Osteoblast (primary cell): ENCODE measurements at regions not wholly inside any gene's neighbourhood (a gene's known extent, or its start where the extent isn't known, plus 50 kb on each side); places are given as distances from the start of the nearest gene placed in this dataset.

Source experiments
- DNase-seq: peaks from one replicate; pipeline ENCODE4 v3.0.0; 2011; ENCODE audit warnings: low spot score, mixed read lengths; ENCODE audit not compliant: insufficient read length; ENCODE audit errors: missing footprints
- H2AFZ ChIP-seq: 2 replicates; pipeline ENCODE4 v1.6.0; 2011; ENCODE audit warnings: mild to moderate bottlenecking, low read length
- H3K27ac ChIP-seq: 2 replicates; pipeline ENCODE4 v1.5.1; 2011; ENCODE audit warnings: mild to moderate bottlenecking, low read depth, low read length, moderate library complexity
- H3K27me3 ChIP-seq: 2 replicates; pipeline ENCODE4 v1.6.0; 2012; ENCODE audit warnings: mild to moderate bottlenecking, control low read depth, inconsistent platforms, low read length, moderate library complexity; ENCODE audit not compliant: insufficient read depth
- H3K36me3 ChIP-seq: 2 replicates; pipeline ENCODE4 v1.5.1; 2011; ENCODE audit warnings: mild to moderate bottlenecking, low read length, control low read depth, moderate library complexity; ENCODE audit not compliant: insufficient read depth
- H3K4me1 ChIP-seq: 2 replicates; pipeline ENCODE4 v1.5.1; 2011; ENCODE audit warnings: mild to moderate bottlenecking, low read length, control low read depth, moderate library complexity; ENCODE audit not compliant: insufficient read depth
- H3K4me2 ChIP-seq: 2 replicates; pipeline ENCODE4 v1.6.0; 2011; ENCODE audit warnings: mild to moderate bottlenecking, low read length; ENCODE audit not compliant: insufficient read depth
- H3K4me3 ChIP-seq: fragments of 200-600 bp; sonication (generic); 3 replicates; pipeline ENCODE4 v1.5.1; 2012; ENCODE audit warnings: mild to moderate bottlenecking, low read length, inconsistent platforms; ENCODE audit not compliant: insufficient read depth
- H3K79me2 ChIP-seq: 2 replicates; pipeline ENCODE4 v1.6.0; 2012; ENCODE audit warnings: mild to moderate bottlenecking, low read length, control low read depth, inconsistent platforms; ENCODE audit not compliant: insufficient read depth
- H3K9me3 ChIP-seq: 2 replicates; pipeline ENCODE4 v1.5.1; 2011; ENCODE audit warnings: low read depth, low read length, control low read depth
- H4K20me1 ChIP-seq: 2 replicates; pipeline ENCODE4 v1.6.0; 2012; ENCODE audit warnings: mild to moderate bottlenecking, low read length, control low read depth; ENCODE audit not compliant: insufficient read depth
- TF ChIP-seq, protein P1 (sequence below): IDR thresholded peaks from 2 replicates; pipeline ENCODE4 v1.5.1; 2011; ENCODE audit warnings: mild to moderate bottlenecking, low read depth, low read length, moderate library complexity; ENCODE audit errors: extremely low read depth

DNA sequence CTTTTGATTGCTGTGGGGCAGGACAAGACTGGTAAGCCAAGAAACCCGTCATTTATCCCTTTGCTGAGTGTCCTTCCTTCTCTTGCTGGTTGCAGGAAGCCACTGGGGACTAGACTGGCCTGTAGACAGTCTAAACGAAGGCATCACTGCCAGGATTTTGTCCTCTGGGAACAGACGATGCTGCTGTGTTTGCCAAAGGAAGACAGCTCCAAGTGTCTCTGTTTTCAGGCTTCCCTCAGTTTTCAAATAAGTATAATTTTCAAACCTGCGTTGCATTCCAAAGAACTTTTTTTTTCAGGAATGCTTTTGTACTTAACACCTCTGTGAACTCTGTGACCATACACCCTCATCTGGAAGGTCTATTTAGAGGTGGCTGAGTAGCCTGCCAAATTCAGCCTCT lies 269.4 kb downstream of the HLX start:
- H3K4me2 ChIP-seq: no peak overlapping the region
- H2AFZ ChIP-seq: no peak overlapping the region
- no peaks in the 10 kb centered on the region for H4K20me1 ChIP-seq
- H3K79me2 ChIP-seq: no peaks in the 10 kb centered on the region
- H3K4me1 ChIP-seq: no peaks in the 10 kb centered on the region
- TF ChIP-seq, protein P1, sequence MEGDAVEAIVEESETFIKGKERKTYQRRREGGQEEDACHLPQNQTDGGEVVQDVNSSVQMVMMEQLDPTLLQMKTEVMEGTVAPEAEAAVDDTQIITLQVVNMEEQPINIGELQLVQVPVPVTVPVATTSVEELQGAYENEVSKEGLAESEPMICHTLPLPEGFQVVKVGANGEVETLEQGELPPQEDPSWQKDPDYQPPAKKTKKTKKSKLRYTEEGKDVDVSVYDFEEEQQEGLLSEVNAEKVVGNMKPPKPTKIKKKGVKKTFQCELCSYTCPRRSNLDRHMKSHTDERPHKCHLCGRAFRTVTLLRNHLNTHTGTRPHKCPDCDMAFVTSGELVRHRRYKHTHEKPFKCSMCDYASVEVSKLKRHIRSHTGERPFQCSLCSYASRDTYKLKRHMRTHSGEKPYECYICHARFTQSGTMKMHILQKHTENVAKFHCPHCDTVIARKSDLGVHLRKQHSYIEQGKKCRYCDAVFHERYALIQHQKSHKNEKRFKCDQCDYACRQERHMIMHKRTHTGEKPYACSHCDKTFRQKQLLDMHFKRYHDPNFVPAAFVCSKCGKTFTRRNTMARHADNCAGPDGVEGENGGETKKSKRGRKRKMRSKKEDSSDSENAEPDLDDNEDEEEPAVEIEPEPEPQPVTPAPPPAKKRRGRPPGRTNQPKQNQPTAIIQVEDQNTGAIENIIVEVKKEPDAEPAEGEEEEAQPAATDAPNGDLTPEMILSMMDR: no peak
- H3K27me3 ChIP-seq: no peaks in the 10 kb centered on the region
- H3K4me3 ChIP-seq: no peak overlapping the region
- peaks cover 3% of the 10 kb centered on the region for H3K9me3 ChIP-seq
- no peaks in the 10 kb centered on the region for H3K36me3 ChIP-seq
- no peak overlapping the region for H3K27ac ChIP-seq
- no peak for DNase-seq

GRCh38 chr1:221149111-221149510 lies 269.9 kb downstream of the HLX start:
- Histone ChIP-seq H4K20me1 (no peaks in the 10 kb centered on the region), H3K4me1 (no peaks in the 10 kb centered on the region), H3K27ac (no peak overlapping the region), H3K4me2 (peak overlapping the region; percentile 25), H3K4me3 (no peak overlapping the region), H3K36me3 (no peaks in the 10 kb centered on the region), H3K27me3 (no peaks in the 10 kb centered on the region), H3K79me2 (no peaks in the 10 kb centered on the region), H3K9me3 (peaks cover 3% of the 10 kb centered on the region), H2AFZ (no peak overlapping the region)
- DNase-seq: peak; percentile 80
- TF ChIP-seq, protein P1: no peak

DNA sequence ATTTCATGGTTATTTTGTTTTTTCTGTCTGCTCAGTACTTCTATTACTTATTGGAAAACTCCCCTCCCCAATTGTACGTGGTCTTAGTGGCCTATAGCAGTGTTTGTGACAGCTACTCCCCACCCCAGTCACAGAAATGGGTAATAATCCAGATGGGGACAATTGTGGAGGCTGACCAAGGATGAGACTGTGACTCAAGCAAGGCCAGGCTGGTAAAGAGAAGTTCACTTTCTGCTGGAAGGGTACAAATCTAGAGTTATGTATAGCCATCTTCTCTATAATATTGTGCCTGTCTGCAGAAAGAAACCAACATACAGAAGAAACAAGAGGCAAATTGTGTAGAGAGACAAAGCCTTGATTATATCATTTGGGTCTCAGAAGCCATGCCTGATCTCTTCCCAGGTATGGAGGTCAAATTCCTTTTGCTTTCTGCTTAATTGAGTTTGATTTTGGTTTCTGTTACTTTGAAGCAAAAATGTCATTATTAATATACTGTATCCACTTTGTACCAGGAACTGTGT lies 270.4 kb downstream of the HLX start:
- no peak overlapping the region for H2AFZ ChIP-seq
- peaks cover 3% of the 10 kb centered on the region for H3K9me3 ChIP-seq
- DNase-seq: no peak

GRCh38 chr1:221150996-221151395 lies 271.8 kb downstream of the HLX start:
- H3K4me1 ChIP-seq: no peaks in the 10 kb centered on the region
- no peak overlapping the region for H3K27ac ChIP-seq
- H3K9me3 ChIP-seq: peaks cover 3% of the 10 kb centered on the region
- H3K4me2 ChIP-seq: no peak overlapping the region
- no peak overlapping the region for H2AFZ ChIP-seq
- TF ChIP-seq, protein P1: no peak
- H3K27me3 ChIP-seq: no peaks in the 10 kb centered on the region
- no peak overlapping the region for H3K4me3 ChIP-seq
- H3K36me3 ChIP-seq: no peaks in the 10 kb centered on the region
- DNase-seq: no peak
- H3K79me2 ChIP-seq: no peaks in the 10 kb centered on the region
- no peaks in the 10 kb centered on the region for H4K20me1 ChIP-seq

More for the DNA sequence above, 270.4 kb downstream of the HLX start:
- Histone ChIP-seq H3K4me2 (peak overlapping the region; percentile 25), H3K27ac (no peak overlapping the region), H4K20me1 (no peaks in the 10 kb centered on the region), H3K79me2 (no peaks in the 10 kb centered on the region), H3K27me3 (no peaks in the 10 kb centered on the region), H3K4me1 (no peaks in the 10 kb centered on the region), H3K36me3 (no peaks in the 10 kb centered on the region), H3K4me3 (no peak overlapping the region)
- TF ChIP-seq, protein P1: no peak
